ENCODE measurements at regions not wholly inside any gene's neighbourhood (a gene's known extent, or its start where the extent isn't known, plus 50 kb on each side); places are given as distances from the start of the nearest gene placed in this dataset.

DNA sequence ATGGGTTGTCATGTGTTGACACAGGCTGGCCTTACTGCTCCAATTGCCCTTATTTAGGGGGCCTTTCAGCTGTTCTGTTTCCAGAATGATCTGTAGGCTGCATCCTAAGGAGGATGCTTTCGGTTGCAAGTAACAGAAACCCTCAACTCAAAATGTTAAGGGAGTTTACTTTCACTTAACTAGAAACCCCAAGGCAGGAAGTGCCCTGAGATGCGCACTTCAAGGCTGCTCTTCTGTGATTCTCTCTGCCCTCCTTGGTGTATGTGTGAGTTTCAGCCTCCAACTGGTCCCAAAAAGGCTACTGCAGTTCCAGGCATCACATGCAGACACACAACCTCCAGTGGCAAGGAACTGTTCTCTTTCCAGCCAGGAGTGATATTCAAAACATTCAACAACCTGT lies 97.3 kb upstream of the ATP6AP2 start:
- Histone ChIP-seq H3K4me2 (replicated peaks; ENCODE audit: low read depth, low read length, poor library complexity, severe bottlenecking) (no peak overlapping the region), H3K79me2 (ENCODE audit: control insufficient read depth, insufficient read depth, low read length) (no peaks in the 10 kb centered on the region), H3K27ac (ENCODE audit: low read length in 2 of 2) (no peak overlapping the region), H3K4me3 (ENCODE audit: control extremely low read depth in 1 of 5, extremely low read depth in 1 of 5, insufficient read depth in 1 of 5, low read depth in 2 of 5, low read length in 4 of 5) (no peak overlapping the region), H3K9ac (ENCODE audit: low read length) (no peak overlapping the region), H3K36me3 (replicated peaks in 1 of 2; ENCODE audit: control extremely low read depth in 1 of 2, control insufficient read depth in 1 of 2, extremely low read depth in 1 of 2, insufficient read depth in 2 of 2, low read length in 1 of 2) (no peaks in the 10 kb centered on the region), H3K9me3 (ENCODE audit: control extremely low read depth in 1 of 3, control insufficient read depth in 2 of 3, insufficient read depth in 1 of 3, low read length in 2 of 3) (no peaks in the 10 kb centered on the region), H3K27me3 (replicated peaks in 1 of 4; ENCODE audit: control extremely low read depth in 1 of 4, control insufficient read depth in 3 of 4, insufficient read depth in 4 of 4, low read length in 3 of 4) (no peaks in the 10 kb centered on the region), H3K4me1 (ENCODE audit: control insufficient read depth in 2 of 2, insufficient read depth in 2 of 2, low read length in 2 of 2) (no peaks in the 10 kb centered on the region), H4K20me1 (ENCODE audit: control insufficient read depth, insufficient read depth, low read length, poor library complexity, severe bottlenecking) (no peaks in the 10 kb centered on the region), H2AFZ (ENCODE audit: insufficient read depth, low read depth, low read length, poor library complexity, severe bottlenecking) (no peak overlapping the region)
- CTCF ChIA-PET: no interaction called here
- intact Hi-C loops (cut with micrococcal nuclease): no loop called here
- Mint-ChIP-seq H3K27me3 (no peaks in the 10 kb centered on the region), H3K9me3 (ENCODE audit: insufficient read depth) (peaks cover 5% of the 10 kb centered on the region), H3K4me1 (no peaks in the 10 kb centered on the region), H3K27ac (no peak overlapping the region), H3K4me3 (no peak overlapping the region)
- POLR2A ChIA-PET: no interaction called here
- WGBS (ENCODE audit: insufficient coverage): no CpG with 5 or more reads among the region's 2 CpGs
- no peak for DNase-seq
- ATAC-seq (ENCODE audit: low read depth): no peak
- TF ChIP-seq, protein P1, sequence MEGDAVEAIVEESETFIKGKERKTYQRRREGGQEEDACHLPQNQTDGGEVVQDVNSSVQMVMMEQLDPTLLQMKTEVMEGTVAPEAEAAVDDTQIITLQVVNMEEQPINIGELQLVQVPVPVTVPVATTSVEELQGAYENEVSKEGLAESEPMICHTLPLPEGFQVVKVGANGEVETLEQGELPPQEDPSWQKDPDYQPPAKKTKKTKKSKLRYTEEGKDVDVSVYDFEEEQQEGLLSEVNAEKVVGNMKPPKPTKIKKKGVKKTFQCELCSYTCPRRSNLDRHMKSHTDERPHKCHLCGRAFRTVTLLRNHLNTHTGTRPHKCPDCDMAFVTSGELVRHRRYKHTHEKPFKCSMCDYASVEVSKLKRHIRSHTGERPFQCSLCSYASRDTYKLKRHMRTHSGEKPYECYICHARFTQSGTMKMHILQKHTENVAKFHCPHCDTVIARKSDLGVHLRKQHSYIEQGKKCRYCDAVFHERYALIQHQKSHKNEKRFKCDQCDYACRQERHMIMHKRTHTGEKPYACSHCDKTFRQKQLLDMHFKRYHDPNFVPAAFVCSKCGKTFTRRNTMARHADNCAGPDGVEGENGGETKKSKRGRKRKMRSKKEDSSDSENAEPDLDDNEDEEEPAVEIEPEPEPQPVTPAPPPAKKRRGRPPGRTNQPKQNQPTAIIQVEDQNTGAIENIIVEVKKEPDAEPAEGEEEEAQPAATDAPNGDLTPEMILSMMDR (IDR thresholded peaks at IDR 0.05): no peak
- TF ChIP-seq EZH2 (IDR thresholded peaks at IDR 0.05; ENCODE audit: borderline replicate concordance, insufficient read depth, low read depth, low read length, poor library complexity, severe bottlenecking): no peak

DNA sequence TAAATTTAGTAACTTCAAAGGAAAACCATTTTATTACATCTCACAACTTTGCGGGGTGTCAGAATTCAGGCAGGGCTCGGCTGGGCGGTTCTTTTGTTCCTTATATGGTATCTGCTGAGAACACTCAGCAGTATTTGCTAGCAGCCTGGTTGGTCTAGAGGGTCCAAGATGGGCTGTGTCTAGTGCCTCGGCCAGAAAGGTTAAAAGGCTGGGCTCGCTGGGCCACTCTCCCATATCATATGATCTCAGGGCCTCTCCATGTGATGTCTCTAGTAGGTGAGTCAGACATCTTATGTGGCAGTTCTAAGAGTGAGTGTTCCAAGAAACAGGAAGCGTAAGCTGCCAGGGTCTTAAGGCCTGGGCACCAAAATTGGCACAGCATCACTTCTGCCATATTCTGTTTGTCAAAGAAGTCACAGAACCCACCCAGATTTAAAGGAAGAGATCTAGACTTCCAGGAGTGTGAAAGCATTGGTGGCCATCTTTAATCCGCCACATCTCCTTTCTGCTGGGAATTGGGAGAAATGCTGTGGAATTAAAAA lies 100.9 kb upstream of the ATP6AP2 start:
- Histone ChIP-seq H3K4me3 (ENCODE audit: control extremely low read depth in 1 of 5, extremely low read depth in 1 of 5, insufficient read depth in 1 of 5, low read depth in 2 of 5, low read length in 4 of 5) (no peak overlapping the region), H3K9ac (ENCODE audit: low read length) (no peak overlapping the region), H3K9me3 (ENCODE audit: control extremely low read depth in 1 of 3, control insufficient read depth in 2 of 3, insufficient read depth in 1 of 3, low read length in 2 of 3) (no peaks in the 10 kb centered on the region), H3K27ac (ENCODE audit: low read length in 2 of 2) (no peak overlapping the region), H3K27me3 (replicated peaks in 1 of 4; ENCODE audit: control extremely low read depth in 1 of 4, control insufficient read depth in 3 of 4, insufficient read depth in 4 of 4, low read length in 3 of 4) (no peaks in the 10 kb centered on the region), H3K4me1 (ENCODE audit: control insufficient read depth in 2 of 2, insufficient read depth in 2 of 2, low read length in 2 of 2) (no peaks in the 10 kb centered on the region), H3K36me3 (replicated peaks in 1 of 2; ENCODE audit: control extremely low read depth in 1 of 2, control insufficient read depth in 1 of 2, extremely low read depth in 1 of 2, insufficient read depth in 2 of 2, low read length in 1 of 2) (no peaks in the 10 kb centered on the region), H3K4me2 (replicated peaks; ENCODE audit: low read depth, low read length, poor library complexity, severe bottlenecking) (no peak overlapping the region), H3K79me2 (ENCODE audit: control insufficient read depth, insufficient read depth, low read length) (no peaks in the 10 kb centered on the region), H2AFZ (ENCODE audit: insufficient read depth, low read depth, low read length, poor library complexity, severe bottlenecking) (no peak overlapping the region), H4K20me1 (ENCODE audit: control insufficient read depth, insufficient read depth, low read length, poor library complexity, severe bottlenecking) (no peaks in the 10 kb centered on the region)
- no peak for TF ChIP-seq EZH2 (IDR thresholded peaks at IDR 0.05; ENCODE audit: borderline replicate concordance, insufficient read depth, low read depth, low read length, poor library complexity, severe bottlenecking)
- TF ChIP-seq, protein P1 (IDR thresholded peaks at IDR 0.05): no peak
- Mint-ChIP-seq H3K27ac (no peak overlapping the region), H3K27me3 (peaks cover 9% of the 10 kb centered on the region), H3K9me3 (ENCODE audit: insufficient read depth) (no peaks in the 10 kb centered on the region), H3K4me3 (no peak overlapping the region), H3K4me1 (no peaks in the 10 kb centered on the region)
- ATAC-seq (ENCODE audit: low read depth): no peak
- no peak for DNase-seq
- POLR2A ChIA-PET: no interaction called here
- no CpG with 5 or more reads among the region's 7 CpGs for WGBS (ENCODE audit: insufficient coverage)
- intact Hi-C loops (cut with micrococcal nuclease): no loop called here
- CTCF ChIA-PET: no interaction called here
